HL-60 (cell line): ENCODE measurements at regions not wholly inside any gene's neighbourhood (a gene's known extent, or its start where the extent isn't known, plus 50 kb on each side); places are given as distances from the start of the nearest gene placed in this dataset.

Experiments
- DNase-seq, 2 experiments: peaks; one replicate each; pipeline ENCODE4 v3.0.0-alpha.2; 2010 to 2020; ENCODE audit warnings: low read depth in 1 of 2, low spot score in 1 of 2
- H3K27ac ChIP-seq: fragments of 250-450 bp; sonication (Bioruptor Pico); replicated peaks from 2 replicates; pipeline ENCODE4 v1.5.1; 2020; ENCODE audit warnings: mild to moderate bottlenecking, moderate library complexity
- H3K27me3 ChIP-seq: fragments of 250-450 bp; sonication (Bioruptor Pico); 2 replicates; pipeline ENCODE4 v1.5.1; 2021; ENCODE audit warnings: mild to moderate bottlenecking, moderate library complexity; ENCODE audit not compliant: insufficient read depth, poor library complexity, severe bottlenecking
- H3K4me3 ChIP-seq: replicated peaks from 2 replicates; pipeline ENCODE4 v1.5.1; 2011; ENCODE audit warnings: mild to moderate bottlenecking, control low read depth, low read length; ENCODE audit not compliant: insufficient read depth
- CTCF ChIP-seq: IDR thresholded peaks from one replicate; pipeline ENCODE4 v1.5.1; 2011; ENCODE audit warnings: low read length, control low read depth, inconsistent platforms; ENCODE audit not compliant: insufficient read depth
- GABPA ChIP-seq: IDR thresholded peaks from 2 replicates; pipeline ENCODE4 v1.6.1; 2012; ENCODE audit warnings: low read depth
- POLR2AphosphoS5 ChIP-seq: IDR thresholded peaks from 2 replicates; pipeline ENCODE4 v1.6.1; 2012; ENCODE audit warnings: low read depth
- REST ChIP-seq: IDR thresholded peaks from 2 replicates; pipeline ENCODE4 v1.6.1; 2012; ENCODE audit warnings: low read depth; ENCODE audit not compliant: insufficient replicate concordance
- SPI1 ChIP-seq: IDR thresholded peaks from 2 replicates; pipeline ENCODE4 v1.6.1; 2012; ENCODE audit warnings: low read depth, mild to moderate bottlenecking, borderline replicate concordance

GRCh38 chr13:108360139-108360538, 90.6 kb downstream of the TNFSF13B start:
- TF ChIP-seq CTCF (no peak), SPI1 (peak; percentile 81)
- no peak overlapping the region for H3K4me3 ChIP-seq
- no peak overlapping the region; the same call in 1 of the 2 replicates for H3K27ac ChIP-seq
- peak in 1 of 2 experiments; percentile 74 for DNase-seq
- H3K27me3 ChIP-seq, result no peaks in the 10 kb centered on the region

GRCh38 chr13:108361769-108362168, 92.3 kb downstream of the TNFSF13B start:
- DNase-seq, result no peak

GRCh38 chr13:108363666-108364065, 94.1 kb downstream of the TNFSF13B start:
- peak overlapping the region; percentile 8; the same call in 1 of the 2 replicates for H3K27ac ChIP-seq
- peak; percentile 23 to 63 for DNase-seq
- no peak overlapping the region for H3K4me3 ChIP-seq
- H3K27me3 ChIP-seq, result no peaks in the 10 kb centered on the region
- TF ChIP-seq REST (no peak), SPI1 (no peak), POLR2AphosphoS5 (no peak), GABPA (no peak), CTCF (no peak)

More at GRCh38 chr13:108361769-108362168, 92.3 kb downstream of the TNFSF13B start:
- no peak overlapping the region for H3K27ac ChIP-seq
- H3K27me3 ChIP-seq, result no peaks in the 10 kb centered on the region
- H3K4me3 ChIP-seq, result no peak overlapping the region
- TF ChIP-seq CTCF (no peak), REST (no peak), GABPA (no peak), SPI1 (no peak), POLR2AphosphoS5 (no peak)

GRCh38 chr13:108365255-108365654, 95.7 kb downstream of the TNFSF13B start:
- H3K4me3 ChIP-seq, result no peak overlapping the region
- TF ChIP-seq REST, result no peak
- no peak for TF ChIP-seq CTCF
- no peak for TF ChIP-seq GABPA
- TF ChIP-seq SPI1, result no peak
- H3K27me3 ChIP-seq, result no peaks in the 10 kb centered on the region
- no peak for DNase-seq
- no peak overlapping the region for H3K27ac ChIP-seq
